Hepatocyte (in vitro differentiated cells): ENCODE measurements at regions not wholly inside any gene's neighbourhood (a gene's known extent, or its start where the extent isn't known, plus 50 kb on each side); places are given as distances from the start of the nearest gene placed in this dataset. TPM values are rescaled to one million over a fixed set of nuclear protein-coding genes. Genes with fewer than 3 reads are reported as not detected.

Experiments
- small RNA-seq: library from RNA; depleted of rRNA; stranded (forward); fragments of <200 nt; gene quantifications from one replicate; pipeline ENCODE3, GENCODE V24; 2014

Small RNAs in the stretch of these regions (small RNA-seq; reads per million reads assigned to genes)
- not detected for gene AC111193.1
